ENCODE measurements at regions not wholly inside any gene's neighbourhood (a gene's known extent, or its start where the extent isn't known, plus 50 kb on each side); places are given as distances from the start of the nearest gene placed in this dataset.
"Not testable (repeated sequence)": the region's sequence is repeated elsewhere in the genome, so short reads cannot be mapped to it uniquely, and the experiment has no call there.

DNA sequence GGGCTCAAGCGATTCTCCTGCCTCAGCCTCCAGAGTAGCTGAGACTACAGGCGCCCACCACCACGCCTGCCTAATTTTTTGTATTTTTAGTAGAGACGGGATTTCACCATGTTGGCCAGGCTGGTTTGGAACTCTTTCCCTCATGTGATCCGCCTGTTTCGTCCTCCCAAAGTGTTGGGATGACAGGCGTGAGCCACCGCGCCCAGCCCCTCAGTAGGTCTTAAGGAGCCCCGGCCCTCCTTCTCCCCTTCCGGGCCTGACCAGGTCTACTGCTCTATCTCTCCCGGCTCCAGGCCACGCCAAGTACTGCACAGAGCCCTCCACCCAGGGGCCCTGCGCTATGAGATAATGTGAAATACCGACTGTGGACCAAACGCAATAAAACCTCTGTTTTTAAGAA is 785.5 kb downstream of the FOXD4L5 start:
- H3K36me3 ChIP-seq; H3K4me3 ChIP-seq; intact Hi-C loops (cut with DNase I); ATAC-seq; H3K4me1 ChIP-seq; H3K27me3 ChIP-seq; H3K27ac ChIP-seq; H3K9me3 ChIP-seq: not testable (repeated sequence)
- DNase-seq, result peak in 1 of 4 donors; percentile 72

GRCh38 chr9:64498409-64498808 is 786.6 kb downstream of the FOXD4L5 start:
- ATAC-seq; H3K9me3 ChIP-seq; intact Hi-C loops (cut with DNase I); H3K4me3 ChIP-seq; H3K27ac ChIP-seq; H3K27me3 ChIP-seq; H3K4me1 ChIP-seq; DNase-seq; H3K36me3 ChIP-seq: not testable (repeated sequence)

DNA sequence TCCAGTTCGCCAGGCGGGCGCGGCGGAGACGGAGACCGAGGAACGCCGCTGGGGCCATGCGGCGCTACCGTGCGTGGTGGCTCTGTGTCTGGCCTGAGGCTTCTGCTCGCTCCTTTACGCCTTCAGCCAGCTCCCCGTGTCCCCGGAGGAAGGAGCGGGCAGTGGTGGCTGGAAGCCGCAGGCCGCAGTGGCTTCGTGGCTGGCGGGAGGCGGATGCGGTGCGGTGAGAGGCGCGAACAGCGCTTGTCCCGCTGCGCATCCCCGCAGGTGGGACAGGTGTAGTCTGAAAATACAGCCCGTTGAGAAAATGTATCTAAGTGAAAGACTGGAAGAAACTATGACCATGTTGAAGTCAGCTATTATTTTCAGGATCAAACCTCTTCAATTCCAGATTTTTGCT is 796.5 kb downstream of the FOXD4L5 start:
- H3K9me3 ChIP-seq; intact Hi-C loops (cut with DNase I); H3K27me3 ChIP-seq; H3K4me1 ChIP-seq; H3K27ac ChIP-seq; H3K4me3 ChIP-seq; H3K36me3 ChIP-seq; ATAC-seq: not testable (repeated sequence)
- peak in 1 of 4 donors; percentile 62 for DNase-seq

DNA sequence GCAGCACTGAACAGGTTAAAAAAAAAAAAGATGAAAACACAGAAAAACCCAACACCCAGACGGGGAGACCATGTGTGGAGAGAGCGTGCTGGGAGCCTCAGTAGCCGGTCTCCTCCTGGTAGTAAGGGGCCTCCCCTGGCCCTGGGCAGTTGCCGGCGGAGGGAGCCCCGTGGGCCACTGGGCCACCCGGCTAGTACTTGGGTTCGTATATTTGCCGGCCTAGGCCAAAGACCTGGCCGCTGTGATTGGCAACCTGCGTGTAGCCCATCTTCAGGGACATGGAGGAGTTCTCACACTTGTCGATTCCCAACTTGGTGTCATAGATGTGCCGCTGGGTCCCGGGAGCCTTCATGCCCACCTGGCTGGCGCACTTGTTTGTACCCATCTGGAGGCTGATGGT is 798.9 kb downstream of the FOXD4L5 start:
- H3K9me3 ChIP-seq; H3K36me3 ChIP-seq; intact Hi-C loops (cut with DNase I); H3K4me1 ChIP-seq; H3K27ac ChIP-seq; H3K27me3 ChIP-seq; DNase-seq; ATAC-seq; H3K4me3 ChIP-seq: not testable (repeated sequence)

GRCh38 chr9:64479095-64479494 is 805.9 kb downstream of the FOXD4L5 start:
- H3K27ac ChIP-seq; ATAC-seq; intact Hi-C loops (cut with DNase I); H3K36me3 ChIP-seq; DNase-seq; H3K27me3 ChIP-seq; H3K4me1 ChIP-seq; H3K4me3 ChIP-seq; H3K9me3 ChIP-seq: not testable (repeated sequence)

GRCh38 chr9:64468943-64469342 is 816.1 kb downstream of the FOXD4L5 start:
- DNase-seq; H3K4me3 ChIP-seq; ATAC-seq; H3K27ac ChIP-seq; H3K27me3 ChIP-seq; intact Hi-C loops (cut with DNase I); H3K9me3 ChIP-seq; H3K36me3 ChIP-seq; H3K4me1 ChIP-seq: not testable (repeated sequence)

- H3K27ac ChIP-seq; DNase-seq; H3K36me3 ChIP-seq; ATAC-seq; H3K4me3 ChIP-seq; H3K27me3 ChIP-seq; intact Hi-C loops (cut with DNase I); H3K9me3 ChIP-seq; H3K4me1 ChIP-seq: not testable (repeated sequence)
Measured at GRCh38 chr9:64466052-64466599, 818.9 kb downstream of the FOXD4L5 start.

GRCh38 chr9:64461885-64462284 is 823.1 kb downstream of the FOXD4L5 start:
- DNase-seq; H3K4me1 ChIP-seq; H3K27ac ChIP-seq; H3K9me3 ChIP-seq; intact Hi-C loops (cut with DNase I); ATAC-seq; H3K4me3 ChIP-seq; H3K27me3 ChIP-seq; H3K36me3 ChIP-seq: not testable (repeated sequence)

GRCh38 chr9:64458642-64459041 is 826.4 kb downstream of the FOXD4L5 start:
- H3K4me3 ChIP-seq; H3K9me3 ChIP-seq; ATAC-seq; H3K27me3 ChIP-seq; H3K4me1 ChIP-seq; DNase-seq; H3K27ac ChIP-seq; H3K36me3 ChIP-seq; intact Hi-C loops (cut with DNase I): not testable (repeated sequence)

DNA sequence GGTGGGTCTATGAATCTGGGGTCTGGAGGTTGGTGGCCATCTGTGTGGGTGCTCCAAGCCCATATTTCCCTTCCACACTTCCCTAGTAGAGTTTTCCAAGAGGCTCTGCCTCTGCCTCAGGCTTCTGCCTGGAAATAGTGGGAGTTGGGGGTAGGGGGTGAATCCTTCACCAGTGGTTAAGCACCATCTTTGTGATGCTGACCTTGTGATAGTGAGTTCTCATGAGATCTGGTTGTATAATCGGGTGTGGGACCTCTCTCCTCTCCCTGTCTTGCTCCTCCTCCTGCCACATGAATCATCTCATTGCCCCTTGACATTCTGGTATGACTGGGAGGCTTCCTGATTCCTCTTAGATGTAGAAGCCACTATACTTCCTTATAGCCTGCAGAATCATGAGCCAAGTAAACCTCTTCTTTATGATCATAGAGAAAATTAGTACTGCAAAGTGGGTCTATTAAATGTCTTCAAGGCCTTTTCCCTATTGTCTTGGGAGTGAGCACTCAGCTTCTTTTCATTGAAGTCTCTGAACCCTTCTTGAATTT is 829.8 kb downstream of the FOXD4L5 start:
- intact Hi-C loops (cut with DNase I); H3K4me3 ChIP-seq; H3K36me3 ChIP-seq; DNase-seq; H3K4me1 ChIP-seq; H3K9me3 ChIP-seq; H3K27ac ChIP-seq; ATAC-seq; H3K27me3 ChIP-seq: not testable (repeated sequence)

DNA sequence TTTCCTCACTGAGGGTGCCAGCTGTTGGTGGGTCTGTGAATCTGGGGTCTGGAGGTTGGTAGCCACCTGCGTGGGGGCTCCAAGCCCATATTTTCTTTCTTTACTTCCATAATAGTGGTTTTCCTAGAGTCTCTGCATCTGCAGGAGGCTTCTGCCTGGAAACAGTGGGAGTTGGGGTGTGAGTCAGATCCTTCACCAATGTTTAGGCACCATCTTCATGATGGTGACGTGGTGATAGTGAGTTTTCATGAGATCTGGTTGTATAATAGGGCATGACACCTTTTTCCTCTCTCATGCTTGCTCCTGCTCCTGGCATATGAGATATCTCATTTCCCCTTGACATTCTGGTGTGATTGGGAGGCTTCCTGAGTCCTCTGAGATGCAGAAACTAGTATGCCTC is 832.9 kb downstream of the FOXD4L5 start:
- H3K4me3 ChIP-seq; H3K27ac ChIP-seq; H3K36me3 ChIP-seq; H3K9me3 ChIP-seq; DNase-seq; H3K27me3 ChIP-seq; ATAC-seq; H3K4me1 ChIP-seq; intact Hi-C loops (cut with DNase I): not testable (repeated sequence)

DNA sequence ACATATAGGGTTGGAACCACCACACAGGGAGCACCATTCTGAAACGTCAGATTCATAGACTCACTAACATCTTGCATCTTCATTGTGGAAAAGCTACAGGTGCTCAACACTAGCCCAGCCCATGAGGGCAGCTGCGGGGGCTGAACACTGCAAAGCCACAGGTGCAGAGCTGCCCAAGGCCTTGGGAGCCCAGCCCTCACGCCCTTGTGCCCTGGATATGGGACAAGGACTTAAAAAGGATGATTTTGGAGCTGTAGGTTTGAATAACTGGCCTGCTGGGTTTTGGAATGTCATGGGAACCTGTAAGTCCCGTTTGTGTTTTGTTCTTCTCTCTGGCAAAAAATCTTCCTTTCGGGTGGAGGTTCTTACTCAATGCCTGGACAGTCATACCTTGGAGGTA is 834.4 kb downstream of the FOXD4L5 start:
- H3K27ac ChIP-seq; intact Hi-C loops (cut with DNase I); H3K4me1 ChIP-seq; ATAC-seq; H3K36me3 ChIP-seq; H3K9me3 ChIP-seq; H3K27me3 ChIP-seq; H3K4me3 ChIP-seq; DNase-seq: not testable (repeated sequence)

GRCh38 chr9:64449025-64449424 is 836.0 kb downstream of the FOXD4L5 start:
- H3K27me3 ChIP-seq; H3K27ac ChIP-seq; H3K36me3 ChIP-seq; H3K4me1 ChIP-seq; H3K9me3 ChIP-seq; intact Hi-C loops (cut with DNase I); DNase-seq; ATAC-seq; H3K4me3 ChIP-seq: not testable (repeated sequence)

DNA sequence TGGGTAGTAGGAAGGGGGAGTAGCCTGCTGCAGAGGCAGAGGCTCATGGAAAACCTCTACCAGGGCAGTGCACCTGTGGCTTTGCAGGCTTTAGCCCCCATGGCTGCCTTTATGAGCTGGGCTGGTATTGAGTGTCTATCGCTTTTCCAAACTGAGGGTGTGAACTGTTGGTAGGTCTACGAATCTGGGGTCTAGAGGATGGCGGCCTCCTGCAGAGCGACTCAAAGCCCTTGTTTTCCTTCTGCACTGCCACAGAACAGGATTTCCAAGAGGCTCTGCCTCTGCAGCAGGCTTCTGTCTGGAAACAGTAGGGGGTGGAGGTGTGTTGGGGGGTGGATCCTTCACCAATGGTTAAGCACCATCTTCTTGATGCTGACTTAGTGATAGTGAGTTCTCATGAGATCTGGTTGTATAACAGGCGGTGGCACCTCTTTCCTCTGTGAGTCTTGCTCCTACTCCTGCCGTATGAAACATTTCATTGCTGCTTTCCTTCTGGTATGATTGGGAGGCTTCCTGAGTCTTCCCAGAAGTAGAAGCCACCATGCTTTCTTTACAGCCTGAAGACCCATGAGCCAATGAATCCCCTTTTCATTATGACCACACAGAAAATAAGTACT is 840.0 kb downstream of the FOXD4L5 start:
- H3K4me3 ChIP-seq; ATAC-seq; intact Hi-C loops (cut with DNase I); H3K27ac ChIP-seq; H3K9me3 ChIP-seq; H3K27me3 ChIP-seq; DNase-seq; H3K4me1 ChIP-seq; H3K36me3 ChIP-seq: not testable (repeated sequence)

Measured in left lung (tissue), 4 donors.